ENCODE measurements at regions not wholly inside any gene's neighbourhood (a gene's known extent, or its start where the extent isn't known, plus 50 kb on each side); places are given as distances from the start of the nearest gene placed in this dataset.

DNA sequence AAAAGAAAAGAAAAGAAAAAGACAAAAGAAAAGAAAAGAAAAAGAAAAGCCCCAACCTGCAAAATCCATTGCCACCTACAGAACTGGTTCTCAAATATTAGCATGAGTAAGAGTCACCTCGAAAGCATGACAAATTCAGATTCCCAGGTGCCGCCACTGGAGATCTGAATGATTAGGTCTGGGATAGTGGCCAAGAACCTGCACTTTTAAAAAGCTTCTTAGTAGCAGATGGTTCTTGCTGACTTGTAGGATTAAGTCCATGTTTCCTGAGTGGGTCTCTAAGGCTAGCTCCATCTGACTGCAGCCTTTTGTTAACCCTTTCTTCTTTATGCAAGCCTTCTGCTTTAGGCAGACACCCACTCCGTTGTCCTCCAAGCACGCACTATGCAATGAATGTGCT is 178.5 kb upstream of the CDH18 start:
- TF ChIP-seq, protein P1, sequence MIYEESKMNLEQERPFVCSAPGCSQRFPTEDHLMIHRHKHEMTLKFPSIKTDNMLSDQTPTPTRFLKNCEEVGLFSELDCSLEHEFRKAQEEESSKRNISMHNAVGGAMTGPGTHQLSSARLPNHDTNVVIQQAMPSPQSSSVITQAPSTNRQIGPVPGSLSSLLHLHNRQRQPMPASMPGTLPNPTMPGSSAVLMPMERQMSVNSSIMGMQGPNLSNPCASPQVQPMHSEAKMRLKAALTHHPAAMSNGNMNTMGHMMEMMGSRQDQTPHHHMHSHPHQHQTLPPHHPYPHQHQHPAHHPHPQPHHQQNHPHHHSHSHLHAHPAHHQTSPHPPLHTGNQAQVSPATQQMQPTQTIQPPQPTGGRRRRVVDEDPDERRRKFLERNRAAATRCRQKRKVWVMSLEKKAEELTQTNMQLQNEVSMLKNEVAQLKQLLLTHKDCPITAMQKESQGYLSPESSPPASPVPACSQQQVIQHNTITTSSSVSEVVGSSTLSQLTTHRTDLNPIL (CRISPR knock-in tag; IDR thresholded peaks at IDR 0.05; ENCODE audit: low read depth), result no peak
- TF ChIP-seq CSDC2 (CRISPR knock-in tag; IDR thresholded peaks at IDR 0.05) (no peak), ARNTL (CRISPR knock-in tag; IDR thresholded peaks at IDR 0.05; ENCODE audit: borderline replicate concordance, low read depth) (no peak), GLIS3 (CRISPR knock-in tag; IDR thresholded peaks at IDR 0.05) (no peak), OSR1 (CRISPR knock-in tag; IDR thresholded peaks at IDR 0.05) (no peak), SNAI2 (CRISPR knock-in tag; IDR thresholded peaks at IDR 0.05) (no peak), TCF4 (CRISPR knock-in tag; IDR thresholded peaks at IDR 0.05; ENCODE audit: borderline replicate concordance) (no peak), ISL1 (CRISPR knock-in tag; IDR thresholded peaks at IDR 0.05) (no peak), ZFP30 (CRISPR knock-in tag; IDR thresholded peaks at IDR 0.05) (no peak), ZFP3 (CRISPR knock-in tag; IDR thresholded peaks at IDR 0.05) (no peak), TOX (CRISPR knock-in tag; IDR thresholded peaks at IDR 0.05; ENCODE audit: borderline replicate concordance) (no peak), BACH2 (CRISPR knock-in tag; IDR thresholded peaks at IDR 0.05; ENCODE audit: borderline replicate concordance) (no peak), PPARA (CRISPR knock-in tag; IDR thresholded peaks at IDR 0.05; ENCODE audit: borderline replicate concordance) (no peak), ZC3H10 (CRISPR knock-in tag; IDR thresholded peaks at IDR 0.05) (no peak), ZNF565 (CRISPR knock-in tag; conservative IDR thresholded peaks at IDR 0.05; ENCODE audit: low read depth) (no peak)
- TF ChIP-seq, protein P2, sequence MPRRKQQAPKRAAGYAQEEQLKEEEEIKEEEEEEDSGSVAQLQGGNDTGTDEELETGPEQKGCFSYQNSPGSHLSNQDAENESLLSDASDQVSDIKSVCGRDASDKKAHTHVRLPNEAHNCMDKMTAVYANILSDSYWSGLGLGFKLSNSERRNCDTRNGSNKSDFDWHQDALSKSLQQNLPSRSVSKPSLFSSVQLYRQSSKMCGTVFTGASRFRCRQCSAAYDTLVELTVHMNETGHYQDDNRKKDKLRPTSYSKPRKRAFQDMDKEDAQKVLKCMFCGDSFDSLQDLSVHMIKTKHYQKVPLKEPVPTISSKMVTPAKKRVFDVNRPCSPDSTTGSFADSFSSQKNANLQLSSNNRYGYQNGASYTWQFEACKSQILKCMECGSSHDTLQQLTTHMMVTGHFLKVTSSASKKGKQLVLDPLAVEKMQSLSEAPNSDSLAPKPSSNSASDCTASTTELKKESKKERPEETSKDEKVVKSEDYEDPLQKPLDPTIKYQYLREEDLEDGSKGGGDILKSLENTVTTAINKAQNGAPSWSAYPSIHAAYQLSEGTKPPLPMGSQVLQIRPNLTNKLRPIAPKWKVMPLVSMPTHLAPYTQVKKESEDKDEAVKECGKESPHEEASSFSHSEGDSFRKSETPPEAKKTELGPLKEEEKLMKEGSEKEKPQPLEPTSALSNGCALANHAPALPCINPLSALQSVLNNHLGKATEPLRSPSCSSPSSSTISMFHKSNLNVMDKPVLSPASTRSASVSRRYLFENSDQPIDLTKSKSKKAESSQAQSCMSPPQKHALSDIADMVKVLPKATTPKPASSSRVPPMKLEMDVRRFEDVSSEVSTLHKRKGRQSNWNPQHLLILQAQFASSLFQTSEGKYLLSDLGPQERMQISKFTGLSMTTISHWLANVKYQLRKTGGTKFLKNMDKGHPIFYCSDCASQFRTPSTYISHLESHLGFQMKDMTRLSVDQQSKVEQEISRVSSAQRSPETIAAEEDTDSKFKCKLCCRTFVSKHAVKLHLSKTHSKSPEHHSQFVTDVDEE (CRISPR knock-in tag; IDR thresholded peaks at IDR 0.05), result no peak
- TF ChIP-seq, protein P3, sequence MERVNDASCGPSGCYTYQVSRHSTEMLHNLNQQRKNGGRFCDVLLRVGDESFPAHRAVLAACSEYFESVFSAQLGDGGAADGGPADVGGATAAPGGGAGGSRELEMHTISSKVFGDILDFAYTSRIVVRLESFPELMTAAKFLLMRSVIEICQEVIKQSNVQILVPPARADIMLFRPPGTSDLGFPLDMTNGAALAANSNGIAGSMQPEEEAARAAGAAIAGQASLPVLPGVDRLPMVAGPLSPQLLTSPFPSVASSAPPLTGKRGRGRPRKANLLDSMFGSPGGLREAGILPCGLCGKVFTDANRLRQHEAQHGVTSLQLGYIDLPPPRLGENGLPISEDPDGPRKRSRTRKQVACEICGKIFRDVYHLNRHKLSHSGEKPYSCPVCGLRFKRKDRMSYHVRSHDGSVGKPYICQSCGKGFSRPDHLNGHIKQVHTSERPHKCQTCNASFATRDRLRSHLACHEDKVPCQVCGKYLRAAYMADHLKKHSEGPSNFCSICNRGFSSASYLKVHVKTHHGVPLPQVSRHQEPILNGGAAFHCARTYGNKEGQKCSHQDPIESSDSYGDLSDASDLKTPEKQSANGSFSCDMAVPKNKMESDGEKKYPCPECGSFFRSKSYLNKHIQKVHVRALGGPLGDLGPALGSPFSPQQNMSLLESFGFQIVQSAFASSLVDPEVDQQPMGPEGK (CRISPR knock-in tag; IDR thresholded peaks at IDR 0.05; ENCODE audit: borderline replicate concordance), result no peak
- no peak for ATAC-seq

DNA sequence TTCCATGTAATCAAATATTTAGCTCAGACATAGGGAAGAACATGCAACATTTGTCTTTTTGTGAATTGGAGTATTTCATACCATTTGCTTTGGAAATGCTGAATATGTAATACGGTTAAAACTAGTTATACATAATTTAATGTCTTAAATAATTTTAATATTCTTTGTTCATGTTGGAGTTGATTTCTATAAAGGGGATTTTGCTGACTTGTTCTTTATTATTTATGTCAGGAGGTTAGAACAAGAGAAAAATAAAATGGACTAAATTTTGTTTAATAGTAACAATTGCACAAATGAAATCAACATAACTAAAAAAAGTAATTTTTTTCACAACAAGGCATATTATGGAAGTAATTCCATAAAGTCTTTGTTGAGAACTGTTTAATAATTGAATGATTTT is 170.0 kb upstream of the CDH18 start:
- TF ChIP-seq RARB (CRISPR knock-in tag; IDR thresholded peaks at IDR 0.05), result no peak
- no peak for TF ChIP-seq TOX (CRISPR knock-in tag; IDR thresholded peaks at IDR 0.05; ENCODE audit: borderline replicate concordance)
- TF ChIP-seq, protein P2 (CRISPR knock-in tag; IDR thresholded peaks at IDR 0.05), result no peak
- no peak for TF ChIP-seq ZNF565 (CRISPR knock-in tag; conservative IDR thresholded peaks at IDR 0.05; ENCODE audit: low read depth)
- no peak for TF ChIP-seq ISL1 (CRISPR knock-in tag; IDR thresholded peaks at IDR 0.05)
- no peak for TF ChIP-seq PPARA (CRISPR knock-in tag; IDR thresholded peaks at IDR 0.05; ENCODE audit: borderline replicate concordance)
- TF ChIP-seq, protein P4, sequence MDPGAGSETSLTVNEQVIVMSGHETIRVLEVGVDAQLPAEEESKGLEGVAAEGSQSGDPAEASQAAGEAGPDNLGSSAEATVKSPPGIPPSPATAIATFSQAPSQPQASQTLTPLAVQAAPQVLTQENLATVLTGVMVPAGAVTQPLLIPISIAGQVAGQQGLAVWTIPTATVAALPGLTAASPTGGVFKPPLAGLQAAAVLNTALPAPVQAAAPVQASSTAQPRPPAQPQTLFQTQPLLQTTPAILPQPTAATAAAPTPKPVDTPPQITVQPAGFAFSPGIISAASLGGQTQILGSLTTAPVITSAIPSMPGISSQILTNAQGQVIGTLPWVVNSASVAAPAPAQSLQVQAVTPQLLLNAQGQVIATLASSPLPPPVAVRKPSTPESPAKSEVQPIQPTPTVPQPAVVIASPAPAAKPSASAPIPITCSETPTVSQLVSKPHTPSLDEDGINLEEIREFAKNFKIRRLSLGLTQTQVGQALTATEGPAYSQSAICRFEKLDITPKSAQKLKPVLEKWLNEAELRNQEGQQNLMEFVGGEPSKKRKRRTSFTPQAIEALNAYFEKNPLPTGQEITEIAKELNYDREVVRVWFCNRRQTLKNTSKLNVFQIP (CRISPR knock-in tag; IDR thresholded peaks at IDR 0.05; ENCODE audit: borderline replicate concordance, low read depth), result no peak
- TF ChIP-seq, protein P3 (CRISPR knock-in tag; IDR thresholded peaks at IDR 0.05; ENCODE audit: borderline replicate concordance), result no peak
- no peak for TF ChIP-seq TCF4 (CRISPR knock-in tag; IDR thresholded peaks at IDR 0.05; ENCODE audit: borderline replicate concordance)
- no peak for TF ChIP-seq SNAI2 (CRISPR knock-in tag; IDR thresholded peaks at IDR 0.05)
- TF ChIP-seq OSR1 (CRISPR knock-in tag; IDR thresholded peaks at IDR 0.05), result no peak
- TF ChIP-seq BACH2 (CRISPR knock-in tag; IDR thresholded peaks at IDR 0.05; ENCODE audit: borderline replicate concordance), result no peak
- no peak for TF ChIP-seq ZC3H10 (CRISPR knock-in tag; IDR thresholded peaks at IDR 0.05)
- no peak for TF ChIP-seq ZFP3 (CRISPR knock-in tag; IDR thresholded peaks at IDR 0.05)
- TF ChIP-seq ZNF8 (CRISPR knock-in tag; IDR thresholded peaks at IDR 0.05), result no peak
- no peak for ATAC-seq

Data from SK-N-SH treated with all-trans-retinoic acid at 6 μM for 48 hours (cell line).